ENCODE measurements at regions not wholly inside any gene's neighbourhood (a gene's known extent, or its start where the extent isn't known, plus 50 kb on each side); places are given as distances from the start of the nearest gene placed in this dataset.

DNA sequence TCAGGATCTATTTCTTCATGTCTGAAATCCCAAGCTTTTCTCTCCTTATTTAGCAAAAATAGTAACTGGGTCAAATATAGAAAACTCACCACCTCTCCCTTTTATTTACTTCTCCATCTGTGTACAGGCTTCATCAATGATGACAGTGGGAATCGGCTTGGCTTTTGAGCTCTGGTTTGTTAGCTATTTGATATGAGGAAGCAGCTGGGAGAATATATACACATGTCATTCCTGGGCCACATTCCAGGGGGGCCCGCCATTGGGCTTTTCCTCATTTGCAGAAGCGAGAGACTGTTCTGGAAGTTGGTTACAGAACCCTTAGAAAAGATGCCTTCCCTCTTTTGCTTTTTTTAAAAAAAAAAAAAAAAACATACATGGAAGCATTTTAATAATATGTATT is 107.4 kb upstream of the F9 start:
- no peak for TF ChIP-seq POLR2A (IDR thresholded peaks at IDR 0.05)
- TF ChIP-seq, protein P1, sequence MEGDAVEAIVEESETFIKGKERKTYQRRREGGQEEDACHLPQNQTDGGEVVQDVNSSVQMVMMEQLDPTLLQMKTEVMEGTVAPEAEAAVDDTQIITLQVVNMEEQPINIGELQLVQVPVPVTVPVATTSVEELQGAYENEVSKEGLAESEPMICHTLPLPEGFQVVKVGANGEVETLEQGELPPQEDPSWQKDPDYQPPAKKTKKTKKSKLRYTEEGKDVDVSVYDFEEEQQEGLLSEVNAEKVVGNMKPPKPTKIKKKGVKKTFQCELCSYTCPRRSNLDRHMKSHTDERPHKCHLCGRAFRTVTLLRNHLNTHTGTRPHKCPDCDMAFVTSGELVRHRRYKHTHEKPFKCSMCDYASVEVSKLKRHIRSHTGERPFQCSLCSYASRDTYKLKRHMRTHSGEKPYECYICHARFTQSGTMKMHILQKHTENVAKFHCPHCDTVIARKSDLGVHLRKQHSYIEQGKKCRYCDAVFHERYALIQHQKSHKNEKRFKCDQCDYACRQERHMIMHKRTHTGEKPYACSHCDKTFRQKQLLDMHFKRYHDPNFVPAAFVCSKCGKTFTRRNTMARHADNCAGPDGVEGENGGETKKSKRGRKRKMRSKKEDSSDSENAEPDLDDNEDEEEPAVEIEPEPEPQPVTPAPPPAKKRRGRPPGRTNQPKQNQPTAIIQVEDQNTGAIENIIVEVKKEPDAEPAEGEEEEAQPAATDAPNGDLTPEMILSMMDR (IDR thresholded peaks at IDR 0.05), result no peak
